ENCODE measurements at regions not wholly inside any gene's neighbourhood (a gene's known extent, or its start where the extent isn't known, plus 50 kb on each side); places are given as distances from the start of the nearest gene placed in this dataset.

- H3K27me3 ChIP-seq = no peaks in the 10 kb centered on the region
- no peak for TF ChIP-seq CTCF (IDR thresholded peaks at IDR 0.05)
- no peak overlapping the region for H3K27ac ChIP-seq
- no peaks in the 10 kb centered on the region for H3K4me1 ChIP-seq (ENCODE audit: control insufficient read depth in 1 of 2, insufficient read depth in 1 of 2, low read depth in 1 of 2, low read length in 1 of 2)
- no peak overlapping the region for H3K4me3 ChIP-seq (ENCODE audit: low read depth in 1 of 2, low read length in 1 of 2)
- H3K9me3 ChIP-seq = no peaks in the 10 kb centered on the region
- no peaks in the 10 kb centered on the region for H3K36me3 ChIP-seq
These were observed 249.6 kb upstream of the TBX3 start for GRCh38 chr12:114933428-114934160.

GRCh38 chr12:114932806-114933205, 248.8 kb upstream of the TBX3 start:
- H3K27ac ChIP-seq = no peak overlapping the region
- no peaks in the 10 kb centered on the region for H3K9me3 ChIP-seq
- no peak overlapping the region for H3K4me3 ChIP-seq (ENCODE audit: low read depth in 1 of 2, low read length in 1 of 2)
- H3K36me3 ChIP-seq = no peaks in the 10 kb centered on the region
- H3K27me3 ChIP-seq = no peaks in the 10 kb centered on the region
- no peak for TF ChIP-seq CTCF (IDR thresholded peaks at IDR 0.05)
- no peaks in the 10 kb centered on the region for H3K4me1 ChIP-seq (ENCODE audit: control insufficient read depth in 1 of 2, insufficient read depth in 1 of 2, low read depth in 1 of 2, low read length in 1 of 2)

GRCh38 chr12:114931025-114931424, 247.1 kb upstream of the TBX3 start:
- H3K4me3 ChIP-seq (ENCODE audit: low read depth in 1 of 2, low read length in 1 of 2) = no peak overlapping the region
- H3K9me3 ChIP-seq = no peaks in the 10 kb centered on the region
- TF ChIP-seq CTCF (IDR thresholded peaks at IDR 0.05) = no peak

DNA sequence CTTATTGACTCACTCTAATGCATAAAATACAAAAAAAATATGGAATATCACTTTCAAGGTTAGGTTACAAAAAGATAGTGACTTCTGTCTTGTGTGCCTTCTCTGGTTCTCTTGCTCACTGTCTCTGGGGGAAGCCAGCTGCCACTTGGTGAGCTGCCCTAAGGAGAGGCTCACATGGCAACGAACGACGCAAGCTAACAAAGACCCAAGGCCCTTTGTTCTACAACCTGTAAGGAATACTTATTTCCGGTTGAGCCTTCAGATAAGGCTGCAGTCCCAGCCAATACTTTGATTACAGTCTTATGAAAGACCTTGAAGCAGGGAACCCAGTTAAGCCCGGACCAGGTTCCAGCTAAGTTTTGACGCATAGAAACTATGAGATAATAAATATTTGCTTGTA, 242.4 kb upstream of the TBX3 start:
- Histone ChIP-seq H3K4me3 (ENCODE audit: low read depth in 1 of 2, low read length in 1 of 2) (no peak overlapping the region), H3K27ac (no peak overlapping the region), H3K9me3 (no peaks in the 10 kb centered on the region), H3K27me3 (no peaks in the 10 kb centered on the region), H3K4me1 (ENCODE audit: control insufficient read depth in 1 of 2, insufficient read depth in 1 of 2, low read depth in 1 of 2, low read length in 1 of 2) (no peaks in the 10 kb centered on the region), H3K36me3 (no peaks in the 10 kb centered on the region)
- no peak for TF ChIP-seq CTCF (IDR thresholded peaks at IDR 0.05)

More at GRCh38 chr12:114931025-114931424, 247.1 kb upstream of the TBX3 start:
- no peaks in the 10 kb centered on the region for H3K27me3 ChIP-seq
- H3K36me3 ChIP-seq = no peaks in the 10 kb centered on the region
- no peaks in the 10 kb centered on the region for H3K4me1 ChIP-seq (ENCODE audit: control insufficient read depth in 1 of 2, insufficient read depth in 1 of 2, low read depth in 1 of 2, low read length in 1 of 2)
- no peak overlapping the region for H3K27ac ChIP-seq

GRCh38 chr12:114924946-114925475, 241.0 kb upstream of the TBX3 start:
- Histone ChIP-seq H3K4me3 (ENCODE audit: low read depth in 1 of 2, low read length in 1 of 2) (no peak overlapping the region), H3K27me3 (no peaks in the 10 kb centered on the region), H3K36me3 (no peaks in the 10 kb centered on the region), H3K9me3 (no peaks in the 10 kb centered on the region), H3K27ac (no peak overlapping the region), H3K4me1 (ENCODE audit: control insufficient read depth in 1 of 2, insufficient read depth in 1 of 2, low read depth in 1 of 2, low read length in 1 of 2) (no peaks in the 10 kb centered on the region)
- no peak for TF ChIP-seq CTCF (IDR thresholded peaks at IDR 0.05)
